NCI-H2107 (cell line): ENCODE measurements at regions not wholly inside any gene's neighbourhood (a gene's known extent, or its start where the extent isn't known, plus 50 kb on each side); places are given as distances from the start of the nearest gene placed in this dataset.

ENCODE experiments used
- DNase-seq: peaks from one replicate; lab custom pipeline; 2025; lab: John Stamatoyannopoulos, UW

GRCh38 chr10:90975096-90975495 is 54.2 kb upstream of the ANKRD1 start:
- DNase-seq, result no peak

GRCh38 chr10:90977162-90977854 is 56.4 kb upstream of the ANKRD1 start:
- DNase-seq, result no peak

- DNase-seq, result no peak
Observed at GRCh38 chr10:90977855-90978486, 57.1 kb upstream of the ANKRD1 start.

GRCh38 chr10:90982406-90983008 is 61.6 kb upstream of the ANKRD1 start:
- DNase-seq, result no peak

GRCh38 chr10:90983914-90984549 is 63.1 kb upstream of the ANKRD1 start:
- no peak for DNase-seq

GRCh38 chr10:90984898-90985297 is 64.0 kb upstream of the ANKRD1 start:
- no peak for DNase-seq

GRCh38 chr10:90985321-90985933 is 64.5 kb upstream of the ANKRD1 start:
- no peak for DNase-seq

GRCh38 chr10:90986136-90986760 is 65.4 kb upstream of the ANKRD1 start:
- DNase-seq, result no peak

- DNase-seq, result no peak
Observed at GRCh38 chr10:90986870-90987269, 66.0 kb upstream of the ANKRD1 start.

GRCh38 chr10:90987383-90987782 is 66.5 kb upstream of the ANKRD1 start:
- no peak for DNase-seq

GRCh38 chr10:90988024-90988423 is 67.1 kb upstream of the ANKRD1 start:
- DNase-seq, result no peak

GRCh38 chr10:90988802-90989201 is 67.9 kb upstream of the ANKRD1 start:
- no peak for DNase-seq

- no peak for DNase-seq
Observed at GRCh38 chr10:90989378-90989777, 68.5 kb upstream of the ANKRD1 start.

GRCh38 chr10:90992462-90992861 is 71.6 kb upstream of the ANKRD1 start:
- DNase-seq, result no peak

- DNase-seq, result no peak
Observed at GRCh38 chr10:90993340-90993739, 72.5 kb upstream of the ANKRD1 start.

- no peak for DNase-seq
Observed at GRCh38 chr10:90997670-90998069, 76.8 kb upstream of the ANKRD1 start.

GRCh38 chr10:90998733-90999511 is 78.0 kb upstream of the ANKRD1 start:
- no peak for DNase-seq

GRCh38 chr10:90999512-91000172 is 78.8 kb upstream of the ANKRD1 start:
- DNase-seq, result no peak

- no peak for DNase-seq
Observed at GRCh38 chr10:91000470-91000869, 79.6 kb upstream of the ANKRD1 start.

- DNase-seq, result no peak
Observed at GRCh38 chr10:91000985-91001384, 80.1 kb upstream of the ANKRD1 start.

- no peak for DNase-seq
Observed at GRCh38 chr10:91002656-91003055, 81.8 kb upstream of the ANKRD1 start.
